Mucosa of descending colon (tissue), 3 donors: ENCODE measurements at regions not wholly inside any gene's neighbourhood (a gene's known extent, or its start where the extent isn't known, plus 50 kb on each side); places are given as distances from the start of the nearest gene placed in this dataset.
"Not testable (repeated sequence)": the region's sequence is repeated elsewhere in the genome, so short reads cannot be mapped to it uniquely, and the experiment has no call there.

ENCODE experiments used
- ATAC-seq: fragments of 200-7000 bp; cut with Tn5 transposase; one replicate; pipeline ENCODE4 v1.9.1; 2020; ENCODE audit warnings: mild to moderate bottlenecking, moderate library complexity
- DNase-seq, 3 donors: peaks; one replicate each; pipeline ENCODE4 v3.0.0-alpha.2; 2020
- H3K36me3 ChIP-seq: fragments of 200-600 bp; one replicate; pipeline ENCODE4 v1.8.0; 2021; ENCODE audit warnings: low read depth, mild to moderate bottlenecking
- H3K4me1 ChIP-seq: fragments of 200-600 bp; one replicate; pipeline ENCODE4 v1.8.0; 2021; ENCODE audit warnings: low read depth, mild to moderate bottlenecking
- H3K4me3 ChIP-seq: fragments of 200-600 bp; one replicate; pipeline ENCODE4 v1.8.0; 2021; ENCODE audit warnings: mild to moderate bottlenecking
- H3K9me3 ChIP-seq: fragments of 200-600 bp; one replicate; pipeline ENCODE4 v1.8.0; 2021; ENCODE audit warnings: mild to moderate bottlenecking
- intact Hi-C, 2 donors: fragments of 100-400 bp; cut with DNase I in 1 of 2; cut with micrococcal nuclease in 1 of 2; formaldehyde crosslinking; loops; one replicate each; pipeline versions ENCODE4 v1.11.0 to v1.11.1; 2022; cut with DNase I, micrococcal nuclease
- TF ChIP-seq, protein P1 (sequence below): fragments of 200-600 bp; IDR thresholded peaks from one replicate; pipeline ENCODE4 v1.8.0; 2022; ENCODE audit warnings: antibody characterized with exemption, mild to moderate bottlenecking
- donor health status: DM: no; HTN: no; CAD: no; lungs with moderate emphysema.
- donor health status: DM: no; HTN: no; CAD: no.
- donor health status: DM: no; HTN: yes; CAD: no.

DNA sequence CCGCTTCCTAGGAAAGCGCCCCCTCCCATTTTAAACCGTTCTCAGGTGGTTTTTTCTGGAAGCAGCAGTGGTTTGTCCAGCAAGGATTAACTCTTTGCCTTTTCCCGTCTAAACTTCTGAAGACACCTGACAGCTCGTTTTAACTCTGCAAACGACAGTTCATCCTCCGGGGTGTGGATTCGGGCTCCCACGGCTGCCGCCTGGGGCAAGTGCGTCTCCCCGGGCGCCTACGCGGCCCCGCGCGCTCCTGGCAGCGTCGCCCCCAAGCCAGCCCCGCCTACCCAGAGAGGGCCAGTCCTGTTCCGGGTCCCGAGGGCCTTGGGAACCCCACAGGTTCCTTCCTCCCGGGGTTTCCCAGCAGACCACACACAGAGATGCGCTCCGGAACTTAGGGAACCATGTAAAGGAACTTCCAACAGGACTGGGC, 54.4 kb downstream of the PRR18 start:
- Histone ChIP-seq H3K9me3 (no peaks in the 10 kb centered on the region), H3K4me3 (no peak overlapping the region), H3K36me3 (no peaks in the 10 kb centered on the region), H3K4me1 (no peaks in the 10 kb centered on the region)
- TF ChIP-seq, protein P1, sequence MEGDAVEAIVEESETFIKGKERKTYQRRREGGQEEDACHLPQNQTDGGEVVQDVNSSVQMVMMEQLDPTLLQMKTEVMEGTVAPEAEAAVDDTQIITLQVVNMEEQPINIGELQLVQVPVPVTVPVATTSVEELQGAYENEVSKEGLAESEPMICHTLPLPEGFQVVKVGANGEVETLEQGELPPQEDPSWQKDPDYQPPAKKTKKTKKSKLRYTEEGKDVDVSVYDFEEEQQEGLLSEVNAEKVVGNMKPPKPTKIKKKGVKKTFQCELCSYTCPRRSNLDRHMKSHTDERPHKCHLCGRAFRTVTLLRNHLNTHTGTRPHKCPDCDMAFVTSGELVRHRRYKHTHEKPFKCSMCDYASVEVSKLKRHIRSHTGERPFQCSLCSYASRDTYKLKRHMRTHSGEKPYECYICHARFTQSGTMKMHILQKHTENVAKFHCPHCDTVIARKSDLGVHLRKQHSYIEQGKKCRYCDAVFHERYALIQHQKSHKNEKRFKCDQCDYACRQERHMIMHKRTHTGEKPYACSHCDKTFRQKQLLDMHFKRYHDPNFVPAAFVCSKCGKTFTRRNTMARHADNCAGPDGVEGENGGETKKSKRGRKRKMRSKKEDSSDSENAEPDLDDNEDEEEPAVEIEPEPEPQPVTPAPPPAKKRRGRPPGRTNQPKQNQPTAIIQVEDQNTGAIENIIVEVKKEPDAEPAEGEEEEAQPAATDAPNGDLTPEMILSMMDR, result no peak
- peak in 2 of 3 donors; percentile 39 to 69 for DNase-seq
- intact Hi-C loops, result no loop called here
- peak; percentile 63 for ATAC-seq

DNA sequence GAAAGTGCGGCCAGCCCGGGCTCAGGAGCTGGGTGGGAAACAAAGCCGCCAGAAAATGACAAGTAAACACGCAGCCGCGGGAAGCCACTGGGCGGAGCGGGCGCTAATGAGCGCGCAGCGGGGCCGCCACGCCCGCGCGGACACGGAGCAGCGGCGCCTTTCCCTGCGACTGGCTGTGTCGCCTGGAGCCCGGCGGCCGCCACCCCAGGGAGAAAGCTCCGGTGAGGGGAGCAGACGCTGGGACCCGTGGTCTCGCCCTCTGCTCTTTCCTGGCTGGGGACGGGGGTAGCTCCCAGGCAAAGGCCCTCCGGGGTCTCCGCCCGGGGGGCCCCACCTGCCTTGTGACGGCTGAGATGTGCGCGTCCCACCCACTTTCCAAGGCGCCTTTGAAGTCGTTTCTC, 54.9 kb downstream of the PRR18 start:
- intact Hi-C loops, result no loop called here
- Histone ChIP-seq H3K4me3 (no peak overlapping the region), H3K4me1 (no peaks in the 10 kb centered on the region), H3K9me3 (no peaks in the 10 kb centered on the region), H3K36me3 (no peaks in the 10 kb centered on the region)
- DNase-seq, result peak in 2 of 3 donors; percentile 24 to 43
- TF ChIP-seq, protein P1, result no peak
- ATAC-seq, result peak; percentile 59

DNA sequence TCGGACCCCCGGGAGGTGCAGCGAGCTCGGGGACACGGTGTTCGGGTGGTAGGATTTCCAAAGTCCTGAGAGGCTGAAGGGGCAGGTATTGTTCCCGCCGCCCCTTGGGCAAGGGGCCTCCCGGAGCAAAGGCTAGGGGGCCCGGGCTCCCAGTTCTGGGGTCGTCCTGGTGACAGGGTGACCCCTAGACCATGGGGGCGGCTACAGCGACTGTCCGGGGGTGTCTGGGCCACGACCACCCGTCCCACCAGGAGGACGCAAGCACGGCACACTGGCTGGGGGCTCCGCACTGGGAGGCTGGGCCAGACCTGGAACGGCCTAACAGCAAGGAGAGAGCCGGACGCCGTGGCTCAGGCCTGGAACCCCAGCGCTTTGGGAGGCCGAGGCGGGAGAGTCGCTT, 55.6 kb downstream of the PRR18 start:
- Histone ChIP-seq H3K4me1 (no peaks in the 10 kb centered on the region), H3K4me3 (no peak overlapping the region), H3K36me3 (no peaks in the 10 kb centered on the region), H3K9me3 (no peaks in the 10 kb centered on the region)
- DNase-seq, result no peak
- TF ChIP-seq, protein P1, result no peak
- intact Hi-C loops, result no loop called here
- ATAC-seq, result no peak

DNA sequence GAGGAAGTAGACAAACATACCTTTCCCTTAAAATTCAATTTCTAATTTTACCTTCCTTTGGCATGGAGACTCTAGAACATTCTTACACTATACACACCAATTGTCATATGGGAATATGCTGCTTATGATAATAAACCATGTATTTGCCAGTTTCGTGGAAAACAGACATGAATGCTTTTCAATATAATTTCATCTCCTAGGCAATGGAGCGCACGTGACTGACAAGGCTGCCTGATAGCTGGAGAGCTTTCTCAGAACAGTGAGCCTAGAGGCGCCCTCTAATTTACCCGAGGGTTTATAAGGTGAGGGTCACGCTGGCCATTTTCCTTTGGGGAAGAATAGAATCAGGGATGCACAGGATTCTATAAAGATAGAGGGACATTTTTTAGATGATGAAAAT, 56.5 kb downstream of the PRR18 start:
- intact Hi-C loops, result no loop called here
- Histone ChIP-seq H3K4me1 (no peaks in the 10 kb centered on the region), H3K36me3 (no peaks in the 10 kb centered on the region), H3K9me3 (no peaks in the 10 kb centered on the region), H3K4me3 (no peak overlapping the region)
- ATAC-seq (no peak), DNase-seq (no peak)
- TF ChIP-seq, protein P1, result no peak

DNA sequence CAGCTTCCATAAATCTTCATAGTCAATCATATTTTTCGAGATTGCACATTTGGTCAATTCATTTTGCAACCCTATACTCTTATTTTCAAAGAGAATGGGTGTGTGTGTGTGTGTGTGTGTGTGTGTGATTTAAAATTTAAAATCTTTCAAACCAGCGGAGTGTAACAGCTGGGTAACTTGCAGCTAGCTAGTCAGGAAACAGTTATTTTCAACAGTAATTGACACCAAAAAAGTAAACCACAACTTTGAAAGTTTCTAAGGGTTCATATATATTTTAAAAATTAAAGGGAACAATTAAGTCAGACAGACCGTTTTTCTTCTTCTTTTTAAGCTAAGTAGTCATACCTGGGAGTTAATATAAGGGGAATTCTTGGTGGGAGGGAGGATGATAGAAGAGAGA, 57.0 kb downstream of the PRR18 start:
- Histone ChIP-seq H3K4me1 (no peaks in the 10 kb centered on the region), H3K9me3 (no peaks in the 10 kb centered on the region), H3K4me3 (no peak overlapping the region), H3K36me3 (no peaks in the 10 kb centered on the region)
- intact Hi-C loops, result no loop called here
- DNase-seq (no peak), ATAC-seq (no peak)
- TF ChIP-seq, protein P1, result no peak

DNA sequence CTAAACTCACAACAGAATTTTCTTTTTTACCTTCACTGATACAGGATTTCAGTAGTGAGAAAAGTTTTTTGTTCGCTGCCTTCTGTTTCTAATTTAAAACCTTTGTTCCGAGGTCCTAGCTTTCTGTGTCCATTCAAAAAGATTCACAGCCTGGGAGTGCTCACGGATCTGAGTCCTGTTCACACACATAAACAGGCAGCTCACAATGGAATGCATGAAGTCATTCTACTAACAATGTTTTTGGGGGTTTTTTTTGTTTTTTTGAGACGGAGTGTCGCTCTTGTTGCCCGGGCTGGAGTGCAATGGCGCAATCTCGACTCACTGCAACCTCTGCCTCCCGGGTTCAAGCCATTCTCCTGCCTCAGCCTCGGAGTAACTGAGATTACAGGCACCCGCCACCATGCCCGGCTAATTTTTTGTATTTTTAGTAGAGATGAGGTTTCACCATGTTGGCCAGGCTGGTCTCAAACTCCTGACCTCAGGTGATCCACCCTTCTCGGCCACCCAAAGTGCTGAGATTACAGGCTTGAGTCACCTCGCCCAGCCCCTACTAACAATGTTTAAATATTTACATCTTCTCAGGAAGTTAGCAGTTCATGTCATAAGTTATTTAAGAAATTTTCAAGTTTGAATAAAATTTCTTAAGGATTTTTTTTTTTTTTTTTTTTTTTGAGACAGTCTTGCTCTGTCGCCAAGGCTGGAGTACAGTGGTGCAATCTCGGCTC, 59.0 kb downstream of the PRR18 start:
- H3K4me1 ChIP-seq, intact Hi-C loops, ATAC-seq, H3K9me3 ChIP-seq, DNase-seq, H3K4me3 ChIP-seq, H3K36me3 ChIP-seq: not testable (repeated sequence)
